ENCODE measurements at regions not wholly inside any gene's neighbourhood (a gene's known extent, or its start where the extent isn't known, plus 50 kb on each side); places are given as distances from the start of the nearest gene placed in this dataset.
A peak's percentile ranks its signal among the peaks of the same experiment; 100 is the strongest.

- Histone ChIP-seq H3K27me3 (replicated peaks in 1 of 4; ENCODE audit: control insufficient read depth in 3 of 4, extremely low read depth in 1 of 4, insufficient read depth in 3 of 4, low read length in 3 of 4) (peaks cover 0 to 1% (median 0%) of the 10 kb centered on the region in 4 experiments; a peak in 1 of 7 replicates), H3K9me3 (ENCODE audit: insufficient read depth in 2 of 2, low read depth in 1 of 2, low read length in 1 of 2) (no peaks in the 10 kb centered on the region), H3K18ac (ENCODE audit: extremely low read depth, low read length) (no peak overlapping the region), H3K23ac (ENCODE audit: insufficient read length) (no peak overlapping the region), H3K4ac (replicated peaks; ENCODE audit: insufficient read length, low read depth, low read length) (no peak overlapping the region), H3K23me2 (ENCODE audit: low read depth, low read length) (no peaks in the 10 kb centered on the region; the same call in 1 of the 2 replicates), H2BK12ac (ENCODE audit: low read depth, low read length) (no peak overlapping the region), H2AK5ac (ENCODE audit: low read depth, low read length) (no peak overlapping the region), H3K27ac (ENCODE audit: low read depth, low read length) (no peak overlapping the region), H3K56ac (replicated peaks; ENCODE audit: insufficient read length, low read depth, low read length) (no peak overlapping the region), H4K5ac (ENCODE audit: insufficient read length, low read depth, low read length) (no peak overlapping the region), H2BK120ac (replicated peaks; ENCODE audit: low read depth, low read length) (no peak overlapping the region), H4K8ac (ENCODE audit: extremely low read depth, insufficient read depth, low read length) (no peak overlapping the region), H3K4me2 (ENCODE audit: insufficient read depth in 1 of 2, low read depth in 2 of 2, low read length in 2 of 2) (no peak overlapping the region), H2BK5ac (ENCODE audit: low read depth, low read length) (no peak overlapping the region), H3K79me1 (ENCODE audit: low read depth, low read length) (no peaks in the 10 kb centered on the region), H3K79me2 (ENCODE audit: control insufficient read depth in 1 of 2, insufficient read depth in 2 of 2, low read length in 2 of 2) (no peaks in the 10 kb centered on the region), H3K9ac (replicated peaks in 1 of 4; ENCODE audit: extremely low read depth in 1 of 4, low read depth in 3 of 4, low read length in 3 of 4) (no peak overlapping the region), H2BK15ac (ENCODE audit: low read length) (no peak overlapping the region), H2BK20ac (ENCODE audit: low read length) (no peak overlapping the region), H3K4me1 (replicated peaks in 1 of 4; ENCODE audit: control insufficient read depth in 3 of 4, insufficient read depth in 4 of 4, low read length in 3 of 4) (peaks cover 2 to 10% (median 6%) of the 10 kb centered on the region in 4 experiments; a peak in 6 of 7 replicates), H3K36me3 (ENCODE audit: control insufficient read depth in 2 of 4, insufficient read depth in 4 of 4, low read length in 3 of 4) (no peaks in the 10 kb centered on the region), H4K20me1 (replicated peaks in 1 of 2; ENCODE audit: control insufficient read depth in 1 of 2, insufficient read depth in 2 of 2, low read length in 2 of 2) (no peaks in the 10 kb centered on the region), H3K14ac (ENCODE audit: insufficient read length) (no peak overlapping the region), H3K4me3 (ENCODE audit: extremely low read depth in 1 of 4, insufficient read depth in 2 of 4, low read depth in 3 of 4, low read length in 4 of 4) (no peak overlapping the region), H2AFZ (ENCODE audit: low read length) (peak overlapping the region; percentile 93; the same call in 1 of the 2 replicates), H4K91ac (replicated peaks; ENCODE audit: insufficient read length, low read length) (no peak overlapping the region)
- DNase-seq (ENCODE audit: low read depth in 1 of 2, low spot score in 2 of 2): no peak
- FAIRE-seq: no peak
- CTCF ChIA-PET (ENCODE audit: partially characterized antibody): interaction anchor here (0.6 to 10.7 kb wide), 17 partner anchors 15 to 245 kb away, joined by 3 to 98 read pairs (median 5); no protein-coding TSS in a partner anchor
- POLR2A ChIA-PET (ENCODE audit: partially characterized antibody): interaction anchor here (1.0 to 2.1 kb wide), 2 partner anchors 126 to 131 kb away, joined by 3 to 6 read pairs; no protein-coding TSS in a partner anchor
- TF ChIP-seq SP4 (IDR thresholded peaks at IDR 0.05; ENCODE audit: low read length): no peak
- no peak for TF ChIP-seq JUN (IDR thresholded peaks at IDR 0.05; ENCODE audit: low read depth, low read length)
- TF ChIP-seq CEBPB (IDR thresholded peaks at IDR 0.05; ENCODE audit: low read depth, low read length): no peak
- no peak for TF ChIP-seq POLR2AphosphoS5 (IDR thresholded peaks at IDR 0.05; ENCODE audit: low read depth, low read length)
- no peak for TF ChIP-seq POLR2A (IDR thresholded peaks at IDR 0.05; ENCODE audit: control extremely low read depth in 1 of 2, low read depth in 2 of 2, low read length in 2 of 2)
- no peak for TF ChIP-seq POU5F1 (IDR thresholded peaks at IDR 0.05; ENCODE audit: low read depth, low read length)
- no peak for TF ChIP-seq TEAD4 (IDR thresholded peaks at IDR 0.05; ENCODE audit: low read depth, low read length)
- TF ChIP-seq BRCA1 (IDR thresholded peaks at IDR 0.05; ENCODE audit: low read depth, low read length): no peak
- WGBS, 2 experiments (ENCODE audit: extremely low coverage in 1 of 2, insufficient coverage in 1 of 2, insufficient read length in 1 of 2, insufficient replicate concordance in 2 of 2, low coverage in 1 of 2, low lambda C conversion rate in 2 of 2, missing lambda C conversion rate in 1 of 2): 88% methylated on average over 3 of the region's 3 CpGs; no CpG with 5 or more reads in 1 of the 2 experiments
Observed at GRCh38 chr11:13208921-13209320, 68.7 kb upstream of the BMAL1 start.
